ENCODE measurements at regions not wholly inside any gene's neighbourhood (a gene's known extent, or its start where the extent isn't known, plus 50 kb on each side); places are given as distances from the start of the nearest gene placed in this dataset.
"Not testable (repeated sequence)": the region's sequence is repeated elsewhere in the genome, so short reads cannot be mapped to it uniquely, and the experiment has no call there.

- no peak for DNase-seq
Measured at GRCh38 chrX:22818061-22818460, 181.7 kb upstream of the DDX53 start.

- DNase-seq, result no peak
Measured at GRCh38 chrX:22855693-22856092, 144.1 kb upstream of the DDX53 start.

- DNase-seq, result no peak
Measured at GRCh38 chrX:22859642-22860041, 140.1 kb upstream of the DDX53 start.

- DNase-seq, result not testable (repeated sequence)
Measured at GRCh38 chrX:22866801-22867200, 133.0 kb upstream of the DDX53 start.

- DNase-seq, result no peak
Measured at GRCh38 chrX:22882543-22882942, 117.2 kb upstream of the DDX53 start.

- no peak for DNase-seq
Measured at GRCh38 chrX:22889819-22890218, 109.9 kb upstream of the DDX53 start.

GRCh38 chrX:22912616-22913015, 87.1 kb upstream of the DDX53 start:
- no peak for DNase-seq

GRCh38 chrX:22922961-22923360, 76.8 kb upstream of the DDX53 start:
- no peak for DNase-seq

GRCh38 chrX:22934640-22935039, 65.1 kb upstream of the DDX53 start:
- DNase-seq, result no peak

- no peak for DNase-seq
Measured at GRCh38 chrX:22944945-22945344, 54.8 kb upstream of the DDX53 start.

Measured in stimulated activated CD4-positive, alpha-beta T cell treated with anti-CD3 and anti-CD28 coated beads, Interleukin-12 subunit alpha, Interleukin-12 subunit beta, amount 100 ng/mL, for 4 hours (primary cell).